ENCODE measurements at regions not wholly inside any gene's neighbourhood (a gene's known extent, or its start where the extent isn't known, plus 50 kb on each side); places are given as distances from the start of the nearest gene placed in this dataset.

DNA sequence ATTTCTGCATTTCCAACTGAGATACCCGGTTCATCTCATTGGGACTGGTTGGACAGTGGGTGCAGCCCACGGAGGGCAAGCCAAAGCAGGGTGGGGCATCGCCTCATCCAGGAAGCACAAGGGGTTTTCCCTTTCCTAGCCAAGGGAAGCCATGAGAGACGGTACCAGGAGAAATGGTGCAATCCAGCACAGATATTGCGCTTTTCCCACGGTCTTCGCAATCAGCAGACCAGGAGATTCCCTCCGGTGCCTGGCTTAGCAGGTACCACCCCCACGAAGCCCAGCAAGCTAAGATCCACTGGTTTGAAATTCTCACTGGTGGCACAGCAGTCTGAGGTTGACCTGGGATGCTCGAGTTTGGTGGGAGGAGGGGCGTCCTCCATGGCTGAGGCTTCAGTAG, 527.0 kb downstream of the TLE1 start (continued):
- TF ChIP-seq E2F8 (IDR thresholded peaks at IDR 0.05; ENCODE audit: low read depth, partially characterized antibody) (no peak), NFYB (IDR thresholded peaks at IDR 0.05; ENCODE audit: insufficient read depth, low read depth, low read length) (no peak)

GRCh38 chr9:81156381-81156780, 533.0 kb downstream of the TLE1 start:
- Histone ChIP-seq H3K9me3 (replicated peaks; ENCODE audit: control insufficient read depth, insufficient read depth, low read length) (no peaks in the 10 kb centered on the region), H3K27ac (ENCODE audit: control insufficient read depth, insufficient read depth) (no peak overlapping the region), H2AFZ (ENCODE audit: control insufficient read depth, low read depth, low read length) (no peak overlapping the region), H3K79me2 (ENCODE audit: control insufficient read depth, insufficient read depth, low read length) (no peaks in the 10 kb centered on the region), H3K27me3 (replicated peaks in 1 of 2; ENCODE audit: control insufficient read depth in 2 of 2, insufficient read depth in 2 of 2, low read length in 1 of 2) (no peaks in the 10 kb centered on the region), H3K4me1 (ENCODE audit: control insufficient read depth, insufficient read depth, low read length) (no peaks in the 10 kb centered on the region), H3K4me3 (no peak overlapping the region), H3K9ac (ENCODE audit: control insufficient read depth, insufficient read depth, low read length) (no peak overlapping the region), H3K4me2 (ENCODE audit: control insufficient read depth, insufficient read depth) (no peak overlapping the region), H3K36me3 (ENCODE audit: control insufficient read depth in 2 of 2, insufficient read depth in 2 of 2, low read length in 1 of 2) (no peaks in the 10 kb centered on the region), H4K20me1 (ENCODE audit: control insufficient read depth, insufficient read depth) (no peaks in the 10 kb centered on the region)
- ATAC-seq (no peak), FAIRE-seq (no peak), DNase-seq (ENCODE audit: low read depth, low spot score) (no peak)
- SMC1A ChIA-PET (ENCODE audit: uncharacterized antibody, unreplicated experiment): no interaction called here
- in situ Hi-C loops (cut with MboI): no loop called here
- RAD21 ChIA-PET (ENCODE audit: unreplicated experiment): no interaction called here
- POLR2A ChIA-PET: no interaction called here
- intact Hi-C loops (cut with micrococcal nuclease; ENCODE audit: unreplicated experiment): no loop called here
- TF ChIP-seq EGR1 (IDR thresholded peaks at IDR 0.05; ENCODE audit: borderline replicate concordance in 1 of 2, low read depth in 2 of 2, low read length in 2 of 2) (no peak), ZBTB4 (CRISPR knock-in tag; IDR thresholded peaks at IDR 0.05) (no peak), CBFB (IDR thresholded peaks at IDR 0.05; ENCODE audit: low read depth) (no peak), SUZ12 (IDR thresholded peaks at IDR 0.05; ENCODE audit: unreplicated experiment) (no peak), ASH2L (IDR thresholded peaks at IDR 0.05; ENCODE audit: borderline replicate concordance, low read depth) (no peak), GATAD2B (conservative IDR thresholded peaks at IDR 0.05; ENCODE audit: low read depth) (no peak), SPI1 (IDR thresholded peaks at IDR 0.05; ENCODE audit: borderline replicate concordance, insufficient read depth, low read depth, low read length) (no peak), MYC (IDR thresholded peaks at IDR 0.05; ENCODE audit: insufficient read depth, insufficient read length, insufficient replicate concordance, low read length, severe bottlenecking) (no peak), MTA3 (IDR thresholded peaks at IDR 0.05; ENCODE audit: borderline replicate concordance, low read length) (no peak), IRF3 (IDR thresholded peaks at IDR 0.05) (no peak), IRF4 (IDR thresholded peaks at IDR 0.05; ENCODE audit: low read depth, low read length) (no peak)
- TF ChIP-seq, protein P1, sequence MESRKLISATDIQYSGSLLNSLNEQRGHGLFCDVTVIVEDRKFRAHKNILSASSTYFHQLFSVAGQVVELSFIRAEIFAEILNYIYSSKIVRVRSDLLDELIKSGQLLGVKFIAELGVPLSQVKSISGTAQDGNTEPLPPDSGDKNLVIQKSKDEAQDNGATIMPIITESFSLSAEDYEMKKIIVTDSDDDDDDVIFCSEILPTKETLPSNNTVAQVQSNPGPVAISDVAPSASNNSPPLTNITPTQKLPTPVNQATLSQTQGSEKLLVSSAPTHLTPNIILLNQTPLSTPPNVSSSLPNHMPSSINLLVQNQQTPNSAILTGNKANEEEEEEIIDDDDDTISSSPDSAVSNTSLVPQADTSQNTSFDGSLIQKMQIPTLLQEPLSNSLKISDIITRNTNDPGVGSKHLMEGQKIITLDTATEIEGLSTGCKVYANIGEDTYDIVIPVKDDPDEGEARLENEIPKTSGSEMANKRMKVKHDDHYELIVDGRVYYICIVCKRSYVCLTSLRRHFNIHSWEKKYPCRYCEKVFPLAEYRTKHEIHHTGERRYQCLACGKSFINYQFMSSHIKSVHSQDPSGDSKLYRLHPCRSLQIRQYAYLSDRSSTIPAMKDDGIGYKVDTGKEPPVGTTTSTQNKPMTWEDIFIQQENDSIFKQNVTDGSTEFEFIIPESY (IDR thresholded peaks at IDR 0.05): no peak
- BruUV-seq (replicated peaks): no TSS peak
- CTCF ChIA-PET: no interaction called here

Data from GM12878 (cell line).